RWPE2 (cell line): ENCODE measurements at regions not wholly inside any gene's neighbourhood (a gene's known extent, or its start where the extent isn't known, plus 50 kb on each side); places are given as distances from the start of the nearest gene placed in this dataset.

Source experiments
- ATAC-seq: fragments of 200-7000 bp; cut with Tn5 transposase; 3 replicates; pipeline ENCODE4 v1.9.1; 2021; ENCODE audit warnings: low read depth
- DNase-seq: peaks from one replicate; pipeline ENCODE4 v3.0.0-alpha.2; 2020; ENCODE audit warnings: low spot score
- H3K27ac ChIP-seq: fragments of 450-650 bp; 2 replicates; pipeline ENCODE4 v1.5.1; 2017; ENCODE audit warnings: mild to moderate bottlenecking; ENCODE audit not compliant: poor library complexity, severe bottlenecking
- H3K27me3 ChIP-seq: fragments of 250-450 bp; sonication (Bioruptor Pico); 2 replicates; pipeline ENCODE4 v1.5.1; 2021; ENCODE audit warnings: mild to moderate bottlenecking, moderate library complexity; ENCODE audit not compliant: insufficient read depth, poor library complexity, severe bottlenecking
- H3K36me3 ChIP-seq: fragments of 250-450 bp; sonication (Bioruptor Pico); 2 replicates; pipeline ENCODE4 v1.5.1; 2020; ENCODE audit warnings: low read depth, mild to moderate bottlenecking, moderate library complexity
- H3K4me1 ChIP-seq: fragments of 250-450 bp; sonication (Bioruptor Pico); 2 replicates; pipeline ENCODE4 v1.5.1; 2021; ENCODE audit warnings: mild to moderate bottlenecking, moderate library complexity; ENCODE audit not compliant: insufficient read depth, poor library complexity, severe bottlenecking
- H3K4me3 ChIP-seq: fragments of 250-450 bp; sonication (Bioruptor Pico); 2 replicates; pipeline ENCODE4 v1.5.1; 2021; ENCODE audit warnings: mild to moderate bottlenecking, moderate library complexity; ENCODE audit not compliant: severe bottlenecking
- H3K9me3 ChIP-seq: fragments of 250-450 bp; sonication (Bioruptor Pico); 2 replicates; pipeline ENCODE4 v1.5.1; 2021; ENCODE audit warnings: mild to moderate bottlenecking, moderate library complexity; ENCODE audit not compliant: severe bottlenecking
- CTCF ChIP-seq: fragments of 450-650 bp; IDR thresholded peaks from one replicate; pipeline ENCODE4 v1.5.1; 2017; ENCODE audit warnings: mild to moderate bottlenecking, moderate library complexity; ENCODE audit not compliant: poor library complexity, severe bottlenecking

- Histone ChIP-seq H3K4me3 (no peak overlapping the region), H3K4me1 (no peaks in the 10 kb centered on the region), H3K27me3 (peaks cover 5% of the 10 kb centered on the region), H3K36me3 (no peaks in the 10 kb centered on the region), H3K27ac (no peak overlapping the region), H3K9me3 (no peaks in the 10 kb centered on the region)
- ATAC-seq (no peak), DNase-seq (no peak)
- no peak for TF ChIP-seq CTCF
Observed at GRCh38 chr7:14962778-14963177, 60.2 kb upstream of the DGKB start.

GRCh38 chr7:14960721-14961120 is 58.2 kb upstream of the DGKB start:
- Histone ChIP-seq H3K4me3 (no peak overlapping the region), H3K4me1 (no peaks in the 10 kb centered on the region), H3K36me3 (no peaks in the 10 kb centered on the region), H3K27me3 (peaks cover 5% of the 10 kb centered on the region), H3K27ac (no peak overlapping the region), H3K9me3 (no peaks in the 10 kb centered on the region)
- TF ChIP-seq CTCF: no peak
- DNase-seq (no peak), ATAC-seq (no peak)

- DNase-seq (no peak), ATAC-seq (no peak)
- TF ChIP-seq CTCF: no peak
- no peaks in the 10 kb centered on the region for H3K4me1 ChIP-seq
- no peaks in the 10 kb centered on the region for H3K9me3 ChIP-seq
- peaks cover 5% of the 10 kb centered on the region for H3K27me3 ChIP-seq
- no peaks in the 10 kb centered on the region for H3K36me3 ChIP-seq
- no peak overlapping the region for H3K4me3 ChIP-seq
- H3K27ac ChIP-seq: no peak overlapping the region
Observed at GRCh38 chr7:14959339-14959738, 56.8 kb upstream of the DGKB start.

GRCh38 chr7:14954035-14954434 is 51.5 kb upstream of the DGKB start:
- H3K9me3 ChIP-seq: no peaks in the 10 kb centered on the region
- H3K27me3 ChIP-seq: peaks cover 2% of the 10 kb centered on the region
- no peaks in the 10 kb centered on the region for H3K36me3 ChIP-seq
- no peak for TF ChIP-seq CTCF
- DNase-seq (no peak), ATAC-seq (no peak)
- H3K4me1 ChIP-seq: no peaks in the 10 kb centered on the region
- H3K27ac ChIP-seq: no peak overlapping the region
- H3K4me3 ChIP-seq: no peak overlapping the region
